ENCODE measurements at regions not wholly inside any gene's neighbourhood (a gene's known extent, or its start where the extent isn't known, plus 50 kb on each side); places are given as distances from the start of the nearest gene placed in this dataset.
"Not testable (repeated sequence)": the region's sequence is repeated elsewhere in the genome, so short reads cannot be mapped to it uniquely, and the experiment has no call there.

GRCh38 chr1:241447031-241447644 lies 72.4 kb downstream of the FH start:
- Histone ChIP-seq H3K9me3 (ENCODE audit: control insufficient read depth, low read depth, low read length) (no peaks in the 10 kb centered on the region), H3K27ac (ENCODE audit: low read length) (no peak overlapping the region), H3K4me1 (ENCODE audit: control insufficient read depth, insufficient read depth, low read length) (no peaks in the 10 kb centered on the region), H3K36me3 (ENCODE audit: control insufficient read depth, insufficient read depth, low read length) (no peaks in the 10 kb centered on the region), H3K27me3 (ENCODE audit: control insufficient read depth, insufficient read depth, low read length) (no peaks in the 10 kb centered on the region), H3K4me3 (ENCODE audit: low read length) (no peak overlapping the region)
- no peak for DNase-seq
- no CpG with 5 or more reads among the region's 2 CpGs for whole genome bisulfite sequencing (ENCODE audit: insufficient coverage, low lambda C conversion rate)

GRCh38 chr1:241444836-241445235 lies 74.7 kb downstream of the FH start:
- Histone ChIP-seq H3K36me3 (ENCODE audit: control insufficient read depth, insufficient read depth, low read length) (no peaks in the 10 kb centered on the region), H3K27ac (ENCODE audit: low read length) (no peak overlapping the region), H3K4me1 (ENCODE audit: control insufficient read depth, insufficient read depth, low read length) (no peaks in the 10 kb centered on the region), H3K27me3 (ENCODE audit: control insufficient read depth, insufficient read depth, low read length) (no peaks in the 10 kb centered on the region), H3K9me3 (ENCODE audit: control insufficient read depth, low read depth, low read length) (no peaks in the 10 kb centered on the region), H3K4me3 (ENCODE audit: low read length) (no peak overlapping the region)
- 20% methylated on average over 1 of the region's 3 CpGs for WGBS (ENCODE audit: insufficient coverage, low lambda C conversion rate)
- DNase-seq = no peak

DNA sequence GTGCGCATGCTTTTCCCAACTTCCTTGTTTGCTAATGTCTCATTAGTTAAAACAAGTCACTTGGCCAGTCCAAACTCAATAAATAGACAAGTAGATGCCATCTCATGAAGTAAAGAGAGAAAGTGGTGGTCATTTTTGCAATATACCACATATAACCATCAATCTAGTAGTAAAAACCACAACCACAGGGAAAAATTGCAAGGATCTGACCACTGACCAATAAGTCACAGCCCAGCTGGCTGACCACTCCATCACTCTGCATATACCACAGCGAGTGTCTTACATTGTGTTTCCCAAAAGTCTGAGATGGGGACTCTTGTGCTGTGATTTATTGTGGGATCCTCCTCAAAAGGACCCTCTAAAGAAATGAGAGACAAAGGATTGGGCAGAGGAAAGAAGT lies 76.0 kb downstream of the FH start:
- no CpG with 5 or more reads among the region's 2 CpGs for WGBS (ENCODE audit: insufficient coverage, low lambda C conversion rate)
- no peaks in the 10 kb centered on the region for H3K9me3 ChIP-seq (ENCODE audit: control insufficient read depth, low read depth, low read length)
- no peaks in the 10 kb centered on the region for H3K4me1 ChIP-seq (ENCODE audit: control insufficient read depth, insufficient read depth, low read length)
- no peak for DNase-seq
- H3K4me3 ChIP-seq (ENCODE audit: low read length) = no peak overlapping the region
- no peaks in the 10 kb centered on the region for H3K36me3 ChIP-seq (ENCODE audit: control insufficient read depth, insufficient read depth, low read length)
- no peaks in the 10 kb centered on the region for H3K27me3 ChIP-seq (ENCODE audit: control insufficient read depth, insufficient read depth, low read length)
- H3K27ac ChIP-seq (ENCODE audit: low read length) = no peak overlapping the region

GRCh38 chr1:241442686-241443085 lies 76.9 kb downstream of the FH start:
- Histone ChIP-seq H3K4me1 (ENCODE audit: control insufficient read depth, insufficient read depth, low read length) (no peaks in the 10 kb centered on the region), H3K27ac (ENCODE audit: low read length) (no peak overlapping the region), H3K9me3 (ENCODE audit: control insufficient read depth, low read depth, low read length) (no peaks in the 10 kb centered on the region), H3K27me3 (ENCODE audit: control insufficient read depth, insufficient read depth, low read length) (no peaks in the 10 kb centered on the region), H3K36me3 (ENCODE audit: control insufficient read depth, insufficient read depth, low read length) (no peaks in the 10 kb centered on the region), H3K4me3 (ENCODE audit: low read length) (no peak overlapping the region)
- no peak for DNase-seq
- WGBS (ENCODE audit: insufficient coverage, low lambda C conversion rate) = no CpG with 5 or more reads among the region's 4 CpGs

DNA sequence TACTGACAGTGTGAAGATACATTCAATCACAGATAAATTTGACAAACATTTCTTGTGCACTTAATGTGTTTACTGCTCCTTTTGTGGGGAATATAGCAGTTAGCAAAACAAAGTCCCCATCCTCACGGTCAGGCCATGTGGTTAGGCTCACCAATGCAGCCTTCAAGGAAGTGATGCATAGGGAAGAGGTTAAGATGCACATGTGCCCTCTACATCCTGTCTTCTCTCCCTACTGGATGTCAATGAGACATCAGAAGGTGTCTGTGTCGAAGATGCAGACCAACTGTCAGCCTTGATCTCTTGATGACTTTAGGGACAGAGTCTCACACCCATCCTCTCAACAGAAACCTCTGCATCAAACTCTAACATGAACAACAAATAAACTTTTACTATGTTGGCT lies 78.7 kb downstream of the FH start:
- Histone ChIP-seq H3K36me3 (ENCODE audit: control insufficient read depth, insufficient read depth, low read length) (no peaks in the 10 kb centered on the region), H3K27me3 (ENCODE audit: control insufficient read depth, insufficient read depth, low read length) (no peaks in the 10 kb centered on the region), H3K9me3 (ENCODE audit: control insufficient read depth, low read depth, low read length) (no peaks in the 10 kb centered on the region), H3K27ac (ENCODE audit: low read length) (no peak overlapping the region), H3K4me1 (ENCODE audit: control insufficient read depth, insufficient read depth, low read length) (no peaks in the 10 kb centered on the region), H3K4me3 (ENCODE audit: low read length) (no peak overlapping the region)
- WGBS (ENCODE audit: insufficient coverage, low lambda C conversion rate) = no CpG with 5 or more reads among the region's 2 CpGs
- DNase-seq = no peak

GRCh38 chr1:241438686-241439085 lies 80.9 kb downstream of the FH start:
- not testable (repeated sequence) for H3K36me3 ChIP-seq (ENCODE audit: control insufficient read depth, insufficient read depth, low read length); H3K9me3 ChIP-seq (ENCODE audit: control insufficient read depth, low read depth, low read length); DNase-seq; H3K27ac ChIP-seq (ENCODE audit: low read length); H3K27me3 ChIP-seq (ENCODE audit: control insufficient read depth, insufficient read depth, low read length); H3K4me3 ChIP-seq (ENCODE audit: low read length); H3K4me1 ChIP-seq (ENCODE audit: control insufficient read depth, insufficient read depth, low read length)
- WGBS (ENCODE audit: insufficient coverage, low lambda C conversion rate) = 66% methylated on average over 2 of the region's 2 CpGs

DNA sequence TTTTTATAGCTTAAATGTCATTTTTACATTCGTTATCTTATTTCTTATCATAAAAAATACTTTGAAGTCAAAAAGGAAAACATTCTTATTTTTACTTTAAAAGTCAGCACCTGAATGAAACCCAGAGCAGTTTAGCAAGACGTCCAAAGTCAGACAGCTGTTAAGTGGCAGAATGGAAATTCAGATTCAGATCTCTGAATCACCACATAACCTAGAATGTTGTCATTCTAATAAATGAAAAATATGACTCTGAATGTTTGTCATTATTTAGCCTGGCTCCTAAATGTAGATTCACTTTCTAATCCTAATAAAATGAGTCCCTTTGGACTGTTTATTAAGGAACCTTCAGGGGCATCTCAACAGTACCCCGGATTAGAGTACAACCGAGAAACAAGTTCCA lies 75.2 kb upstream of the RGS7 start:
- H3K4me1 ChIP-seq (ENCODE audit: control insufficient read depth, insufficient read depth, low read length) = no peaks in the 10 kb centered on the region
- no peak overlapping the region for H3K4me3 ChIP-seq (ENCODE audit: low read length)
- H3K9me3 ChIP-seq (ENCODE audit: control insufficient read depth, low read depth, low read length) = no peaks in the 10 kb centered on the region
- WGBS (ENCODE audit: insufficient coverage, low lambda C conversion rate) = 60% methylated on average over 1 of the region's 4 CpGs
- H3K27me3 ChIP-seq (ENCODE audit: control insufficient read depth, insufficient read depth, low read length) = no peaks in the 10 kb centered on the region
- no peaks in the 10 kb centered on the region for H3K36me3 ChIP-seq (ENCODE audit: control insufficient read depth, insufficient read depth, low read length)
- no peak overlapping the region for H3K27ac ChIP-seq (ENCODE audit: low read length)
- DNase-seq = no peak

DNA sequence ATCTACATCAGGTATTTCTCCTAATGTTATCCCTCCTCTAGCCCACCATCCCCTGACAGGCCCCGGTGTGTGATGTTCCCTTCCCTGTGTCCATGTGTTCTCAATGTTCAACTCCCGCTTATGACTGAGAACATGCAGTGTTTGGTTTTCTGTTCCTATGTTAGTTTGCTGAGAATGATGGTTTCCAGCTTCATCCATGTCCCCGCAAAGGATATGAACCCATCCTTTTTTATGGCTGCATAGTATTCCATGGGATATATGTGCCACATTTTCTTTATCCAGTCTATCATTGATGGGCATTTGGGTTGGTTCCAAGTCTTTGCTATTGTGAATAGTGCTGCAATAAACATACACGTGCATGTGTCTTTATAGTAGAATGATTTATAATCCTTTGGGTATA lies 68.1 kb upstream of the RGS7 start:
- not testable (repeated sequence) for H3K4me1 ChIP-seq (ENCODE audit: control insufficient read depth, insufficient read depth, low read length); H3K27ac ChIP-seq (ENCODE audit: low read length); H3K36me3 ChIP-seq (ENCODE audit: control insufficient read depth, insufficient read depth, low read length); H3K9me3 ChIP-seq (ENCODE audit: control insufficient read depth, low read depth, low read length); H3K4me3 ChIP-seq (ENCODE audit: low read length); DNase-seq
- no CpG with 5 or more reads among the region's 4 CpGs for WGBS (ENCODE audit: insufficient coverage, low lambda C conversion rate)
- H3K27me3 ChIP-seq (ENCODE audit: control insufficient read depth, insufficient read depth, low read length) = peaks cover 14% of the 10 kb centered on the region

DNA sequence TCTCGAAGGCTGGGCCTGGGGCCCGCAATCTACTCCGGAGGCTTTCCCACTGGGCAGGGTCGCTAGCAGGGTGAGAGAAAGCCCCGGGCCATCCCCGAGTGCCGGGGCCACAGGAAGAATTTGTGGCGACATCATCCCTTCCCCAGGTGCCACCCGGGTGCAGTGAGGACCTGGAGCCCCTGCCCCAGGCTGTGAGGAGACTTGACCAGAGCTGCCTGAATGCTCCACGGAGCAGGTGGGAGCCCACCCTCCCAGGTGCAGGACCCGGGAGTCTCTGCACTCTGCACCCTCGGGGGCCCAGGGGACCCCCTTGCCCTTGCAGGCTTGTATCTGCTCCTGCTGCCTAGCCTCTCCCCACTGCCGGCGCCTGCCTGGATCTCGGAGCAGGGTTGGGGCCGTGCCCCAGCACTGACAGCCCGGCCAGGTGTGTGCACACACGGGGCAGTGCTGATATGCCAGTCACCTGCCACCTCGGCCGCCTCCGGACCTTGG lies 67.5 kb upstream of the RGS7 start:
- H3K27me3 ChIP-seq (ENCODE audit: control insufficient read depth, insufficient read depth, low read length) = peaks cover 14% of the 10 kb centered on the region
- no peak for DNase-seq
- peak overlapping the region; percentile 27 for H3K4me3 ChIP-seq (ENCODE audit: low read length)
- no peak overlapping the region for H3K27ac ChIP-seq (ENCODE audit: low read length)
- no peaks in the 10 kb centered on the region for H3K36me3 ChIP-seq (ENCODE audit: control insufficient read depth, insufficient read depth, low read length)
- no peaks in the 10 kb centered on the region for H3K4me1 ChIP-seq (ENCODE audit: control insufficient read depth, insufficient read depth, low read length)
- no peaks in the 10 kb centered on the region for H3K9me3 ChIP-seq (ENCODE audit: control insufficient read depth, low read depth, low read length)
- WGBS (ENCODE audit: insufficient coverage, low lambda C conversion rate) = no CpG with 5 or more reads among the region's 21 CpGs

- Histone ChIP-seq H3K4me3 (ENCODE audit: low read length) (peak overlapping the region; percentile 27), H3K27ac (ENCODE audit: low read length) (no peak overlapping the region), H3K27me3 (ENCODE audit: control insufficient read depth, insufficient read depth, low read length) (peaks cover 14% of the 10 kb centered on the region), H3K36me3 (ENCODE audit: control insufficient read depth, insufficient read depth, low read length) (no peaks in the 10 kb centered on the region), H3K4me1 (ENCODE audit: control insufficient read depth, insufficient read depth, low read length) (no peaks in the 10 kb centered on the region), H3K9me3 (ENCODE audit: control insufficient read depth, low read depth, low read length) (no peaks in the 10 kb centered on the region)
- peak in 1 of 2 donors; percentile 53 for DNase-seq
- 33% methylated on average over 1 of the region's 61 CpGs for WGBS (ENCODE audit: insufficient coverage, low lambda C conversion rate)
These were observed 66.8 kb upstream of the RGS7 start for GRCh38 chr1:241423541-241424479.
